ENCODE measurements at regions not wholly inside any gene's neighbourhood (a gene's known extent, or its start where the extent isn't known, plus 50 kb on each side); places are given as distances from the start of the nearest gene placed in this dataset.

DNA sequence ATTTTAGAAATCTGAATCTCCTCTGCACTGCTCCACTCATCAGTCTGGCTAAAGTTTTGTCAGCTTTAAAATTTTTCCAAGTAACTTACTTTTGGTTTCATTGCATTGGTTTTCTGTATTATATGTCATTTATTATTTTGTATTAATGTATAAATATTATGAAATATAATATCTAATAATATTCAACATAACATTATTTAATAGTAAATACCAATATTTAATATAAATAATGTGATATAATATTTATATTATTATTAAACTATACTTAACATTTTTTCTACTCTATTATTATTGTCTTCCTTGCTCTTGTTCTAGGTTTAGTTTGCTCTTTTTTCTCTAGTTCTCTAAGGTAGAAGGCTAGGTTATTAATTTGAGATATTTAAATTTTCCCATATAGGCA, 512.1 kb downstream of the AACS start:
- TF ChIP-seq, protein P1, sequence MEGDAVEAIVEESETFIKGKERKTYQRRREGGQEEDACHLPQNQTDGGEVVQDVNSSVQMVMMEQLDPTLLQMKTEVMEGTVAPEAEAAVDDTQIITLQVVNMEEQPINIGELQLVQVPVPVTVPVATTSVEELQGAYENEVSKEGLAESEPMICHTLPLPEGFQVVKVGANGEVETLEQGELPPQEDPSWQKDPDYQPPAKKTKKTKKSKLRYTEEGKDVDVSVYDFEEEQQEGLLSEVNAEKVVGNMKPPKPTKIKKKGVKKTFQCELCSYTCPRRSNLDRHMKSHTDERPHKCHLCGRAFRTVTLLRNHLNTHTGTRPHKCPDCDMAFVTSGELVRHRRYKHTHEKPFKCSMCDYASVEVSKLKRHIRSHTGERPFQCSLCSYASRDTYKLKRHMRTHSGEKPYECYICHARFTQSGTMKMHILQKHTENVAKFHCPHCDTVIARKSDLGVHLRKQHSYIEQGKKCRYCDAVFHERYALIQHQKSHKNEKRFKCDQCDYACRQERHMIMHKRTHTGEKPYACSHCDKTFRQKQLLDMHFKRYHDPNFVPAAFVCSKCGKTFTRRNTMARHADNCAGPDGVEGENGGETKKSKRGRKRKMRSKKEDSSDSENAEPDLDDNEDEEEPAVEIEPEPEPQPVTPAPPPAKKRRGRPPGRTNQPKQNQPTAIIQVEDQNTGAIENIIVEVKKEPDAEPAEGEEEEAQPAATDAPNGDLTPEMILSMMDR (IDR thresholded peaks at IDR 0.05; ENCODE audit: low read depth, low read length): no peak
- H3K27me3 ChIP-seq (ENCODE audit: insufficient read depth, low read depth, severe bottlenecking): peaks cover 22% of the 10 kb centered on the region
- no peak overlapping the region for H3K4me3 ChIP-seq (ENCODE audit: low read depth, low read length)
- H3K9me3 ChIP-seq (ENCODE audit: severe bottlenecking): peaks cover 5% of the 10 kb centered on the region
- DNase-seq: no peak
- H3K27ac ChIP-seq: no peak overlapping the region
- no peaks in the 10 kb centered on the region for H3K36me3 ChIP-seq

DNA sequence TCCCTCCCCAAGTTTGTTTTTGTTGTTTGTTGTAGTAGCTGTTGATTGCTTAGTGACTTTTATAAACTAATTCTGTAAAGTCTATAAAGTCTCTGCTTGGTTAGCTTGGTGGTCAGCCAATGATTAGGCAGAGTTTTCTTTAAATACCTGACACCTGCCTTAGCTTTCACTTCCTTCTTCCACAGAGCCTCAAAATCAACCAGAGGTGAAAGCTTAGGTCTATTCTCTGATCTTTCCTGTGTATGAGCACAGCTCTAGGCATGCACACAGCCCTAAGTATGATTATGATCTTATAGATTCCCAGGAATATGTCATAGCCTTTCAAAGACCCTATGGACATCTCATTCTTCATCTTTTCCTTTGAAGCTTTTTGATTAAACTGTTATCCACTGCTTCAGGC, 514.7 kb downstream of the AACS start:
- TF ChIP-seq, protein P1 (IDR thresholded peaks at IDR 0.05; ENCODE audit: low read depth, low read length): no peak
- Histone ChIP-seq H3K27me3 (ENCODE audit: insufficient read depth, low read depth, severe bottlenecking) (peaks cover 33% of the 10 kb centered on the region), H3K4me3 (ENCODE audit: low read depth, low read length) (no peak overlapping the region), H3K36me3 (no peaks in the 10 kb centered on the region), H3K9me3 (ENCODE audit: severe bottlenecking) (peaks cover 5% of the 10 kb centered on the region), H3K27ac (no peak overlapping the region)
- DNase-seq: no peak

DNA sequence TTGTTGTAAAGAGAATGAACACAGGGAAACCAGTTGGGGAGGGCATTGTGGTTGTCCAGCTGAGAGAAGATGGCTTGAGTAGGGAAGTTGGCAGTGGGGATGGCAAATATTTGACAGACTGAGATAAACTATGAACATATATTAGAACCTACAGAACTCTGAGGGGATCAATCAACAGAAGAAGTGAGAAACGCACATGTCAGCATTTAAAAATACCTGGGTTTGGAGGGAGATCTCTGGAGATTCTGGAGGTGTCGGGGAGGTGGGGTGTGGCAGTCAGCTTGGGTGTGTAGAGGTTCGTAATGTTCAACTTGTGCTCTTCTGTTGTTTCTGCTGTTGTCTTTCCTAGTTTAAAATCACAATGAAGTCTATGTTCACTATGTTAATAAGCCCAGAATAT, 517.8 kb downstream of the AACS start:
- Histone ChIP-seq H3K27me3 (ENCODE audit: insufficient read depth, low read depth, severe bottlenecking) (peaks cover 37% of the 10 kb centered on the region), H3K36me3 (no peaks in the 10 kb centered on the region), H3K9me3 (ENCODE audit: severe bottlenecking) (peaks cover 5% of the 10 kb centered on the region), H3K4me3 (ENCODE audit: low read depth, low read length) (no peak overlapping the region), H3K27ac (no peak overlapping the region)
- TF ChIP-seq, protein P1 (IDR thresholded peaks at IDR 0.05; ENCODE audit: low read depth, low read length): no peak
- no peak for DNase-seq

DNA sequence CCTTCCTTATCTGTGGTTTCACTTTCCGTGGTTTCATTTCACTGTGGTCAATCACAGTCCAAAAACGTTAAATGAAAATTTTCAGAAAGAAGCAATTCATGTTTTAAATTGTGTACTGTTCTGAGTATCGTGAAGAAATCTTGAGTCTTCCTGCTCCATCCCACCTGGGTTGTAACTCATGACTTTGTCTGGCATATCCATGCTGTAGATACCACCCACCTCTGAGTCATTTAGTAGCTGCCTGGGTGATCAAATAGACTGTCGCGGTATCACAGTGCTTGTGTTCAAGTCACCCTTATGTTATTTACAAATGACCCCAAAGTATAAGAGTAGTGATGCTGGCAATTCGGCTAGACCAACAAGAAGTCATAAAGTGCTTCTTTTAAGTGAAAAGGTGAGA, 521.2 kb downstream of the AACS start:
- Histone ChIP-seq H3K36me3 (no peaks in the 10 kb centered on the region), H3K27me3 (ENCODE audit: insufficient read depth, low read depth, severe bottlenecking) (peaks cover 20% of the 10 kb centered on the region), H3K27ac (no peak overlapping the region), H3K9me3 (ENCODE audit: severe bottlenecking) (no peaks in the 10 kb centered on the region), H3K4me3 (ENCODE audit: low read depth, low read length) (no peak overlapping the region)
- TF ChIP-seq, protein P1 (IDR thresholded peaks at IDR 0.05; ENCODE audit: low read depth, low read length): no peak
- DNase-seq: no peak

DNA sequence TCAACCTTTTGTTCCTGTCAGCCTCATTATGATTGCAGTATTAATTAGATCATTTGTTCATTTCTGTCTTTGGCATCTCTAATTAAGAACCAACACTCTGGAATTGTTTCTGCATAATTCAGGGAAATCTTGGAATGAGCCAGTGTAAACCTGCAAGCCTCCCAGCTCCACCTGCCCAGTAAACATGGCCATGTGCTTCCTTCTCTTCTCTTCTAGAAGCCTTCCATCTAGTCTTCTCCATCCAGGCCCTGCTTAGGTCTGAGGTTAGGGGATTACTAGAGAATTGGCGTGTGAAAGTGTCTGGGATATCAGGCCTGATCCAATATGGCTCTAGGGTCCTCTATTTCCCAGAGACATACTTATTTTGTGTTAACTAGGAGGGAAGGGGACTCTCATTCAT, 528.0 kb downstream of the AACS start:
- no peaks in the 10 kb centered on the region for H3K36me3 ChIP-seq
- H3K27ac ChIP-seq: no peak overlapping the region
- TF ChIP-seq, protein P1 (IDR thresholded peaks at IDR 0.05; ENCODE audit: low read depth, low read length): no peak
- H3K4me3 ChIP-seq (ENCODE audit: low read depth, low read length): no peak overlapping the region
- H3K9me3 ChIP-seq (ENCODE audit: severe bottlenecking): peaks cover 4% of the 10 kb centered on the region
- peaks cover 26% of the 10 kb centered on the region for H3K27me3 ChIP-seq (ENCODE audit: insufficient read depth, low read depth, severe bottlenecking)
- DNase-seq: no peak

DNA sequence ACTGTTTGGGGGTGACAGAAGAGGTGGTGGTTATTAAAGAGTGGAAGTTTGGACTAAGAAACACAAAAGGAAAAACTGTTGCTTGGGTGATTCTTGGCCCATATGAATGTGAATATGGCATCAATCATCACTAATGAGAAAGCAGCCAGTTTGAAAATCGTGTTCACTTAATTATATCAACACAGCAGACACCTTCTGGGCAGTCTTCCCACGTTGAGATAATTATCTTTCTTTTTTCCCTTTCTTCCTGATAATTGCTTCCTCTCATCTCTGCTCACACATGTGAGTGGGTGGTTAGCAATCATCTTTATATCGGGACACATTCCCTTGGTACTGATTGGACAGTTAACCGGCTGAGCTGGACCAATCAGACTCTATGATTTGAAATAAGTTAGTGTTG, 539.7 kb downstream of the AACS start:
- H3K9me3 ChIP-seq (ENCODE audit: severe bottlenecking): no peaks in the 10 kb centered on the region

More for the DNA sequence above, 539.7 kb downstream of the AACS start:
- no peak overlapping the region for H3K27ac ChIP-seq
- no peak overlapping the region for H3K4me3 ChIP-seq (ENCODE audit: low read depth, low read length)
- DNase-seq: no peak
- H3K27me3 ChIP-seq (ENCODE audit: insufficient read depth, low read depth, severe bottlenecking): peaks cover 5% of the 10 kb centered on the region
- TF ChIP-seq, protein P1 (IDR thresholded peaks at IDR 0.05; ENCODE audit: low read depth, low read length): no peak
- no peaks in the 10 kb centered on the region for H3K36me3 ChIP-seq
